PC-9 (cell line): ENCODE measurements at regions not wholly inside any gene's neighbourhood (a gene's known extent, or its start where the extent isn't known, plus 50 kb on each side); places are given as distances from the start of the nearest gene placed in this dataset.

Experiments
- EZH2 ChIP-seq: fragments of 200-600 bp; sonication (generic); IDR thresholded peaks from 2 replicates; pipeline ENCODE4 v1.8.0; 2017; ENCODE audit warnings: antibody characterized with exemption, low read depth
- TF ChIP-seq, protein P1 (sequence below): fragments of 200-600 bp; sonication (generic); conservative IDR thresholded peaks from 2 replicates; pipeline ENCODE4 v1.6.1; 2017; ENCODE audit warnings: mixed run types, antibody characterized with exemption, mild to moderate bottlenecking, moderate library complexity

- TF ChIP-seq, protein P1, sequence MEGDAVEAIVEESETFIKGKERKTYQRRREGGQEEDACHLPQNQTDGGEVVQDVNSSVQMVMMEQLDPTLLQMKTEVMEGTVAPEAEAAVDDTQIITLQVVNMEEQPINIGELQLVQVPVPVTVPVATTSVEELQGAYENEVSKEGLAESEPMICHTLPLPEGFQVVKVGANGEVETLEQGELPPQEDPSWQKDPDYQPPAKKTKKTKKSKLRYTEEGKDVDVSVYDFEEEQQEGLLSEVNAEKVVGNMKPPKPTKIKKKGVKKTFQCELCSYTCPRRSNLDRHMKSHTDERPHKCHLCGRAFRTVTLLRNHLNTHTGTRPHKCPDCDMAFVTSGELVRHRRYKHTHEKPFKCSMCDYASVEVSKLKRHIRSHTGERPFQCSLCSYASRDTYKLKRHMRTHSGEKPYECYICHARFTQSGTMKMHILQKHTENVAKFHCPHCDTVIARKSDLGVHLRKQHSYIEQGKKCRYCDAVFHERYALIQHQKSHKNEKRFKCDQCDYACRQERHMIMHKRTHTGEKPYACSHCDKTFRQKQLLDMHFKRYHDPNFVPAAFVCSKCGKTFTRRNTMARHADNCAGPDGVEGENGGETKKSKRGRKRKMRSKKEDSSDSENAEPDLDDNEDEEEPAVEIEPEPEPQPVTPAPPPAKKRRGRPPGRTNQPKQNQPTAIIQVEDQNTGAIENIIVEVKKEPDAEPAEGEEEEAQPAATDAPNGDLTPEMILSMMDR: no peak
- 0 out of 2 replicates have a peak, but pooled peaks have one; percentile 38 for TF ChIP-seq EZH2
These were observed 60.8 kb upstream of the CEACAM21 start for GRCh38 chr19:41515015-41515652.
